Cardiac muscle cell (in vitro differentiated cells and primary cell): ENCODE measurements at regions not wholly inside any gene's neighbourhood (a gene's known extent, or its start where the extent isn't known, plus 50 kb on each side); places are given as distances from the start of the nearest gene placed in this dataset.

Source experiments
- DNase-seq, 2 donors: peaks; one replicate each; pipeline versions ENCODE4 v3.0.0 to v3.0.0-alpha.2; 2010 to 2017; ENCODE audit warnings: low read depth in 1 of 2, low spot score in 1 of 2
- H3K27ac ChIP-seq: fragments of 200-600 bp; sonication (generic); 2 replicates; pipeline ENCODE4 v1.5.1; 2016
- H3K27me3 ChIP-seq: fragments of 200-600 bp; sonication (generic); 2 replicates; pipeline ENCODE4 v1.6.0; 2016; ENCODE audit warnings: control low read depth
- H3K36me3 ChIP-seq: fragments of 200-600 bp; sonication (generic); 2 replicates; pipeline ENCODE4 v1.5.1; 2016; ENCODE audit warnings: control low read depth
- H3K4me1 ChIP-seq: fragments of 200-600 bp; sonication (generic); 2 replicates; pipeline ENCODE4 v1.8.1; 2017; ENCODE audit warnings: low read depth, mild to moderate bottlenecking, mixed run types
- H3K4me3 ChIP-seq: fragments of 200-600 bp; sonication (generic); 2 replicates; pipeline ENCODE4 v1.5.1; 2016; ENCODE audit warnings: mild to moderate bottlenecking
- H3K9me3 ChIP-seq: fragments of 200-600 bp; sonication (generic); 2 replicates; pipeline ENCODE4 v1.5.1; 2017; ENCODE audit warnings: low read depth, mild to moderate bottlenecking, control low read depth
- TF ChIP-seq, protein P1 (sequence below): IDR thresholded peaks from 2 replicates; pipeline ENCODE4 v1.5.1; 2012; ENCODE audit warnings: low read depth, mild to moderate bottlenecking, low read length

DNA sequence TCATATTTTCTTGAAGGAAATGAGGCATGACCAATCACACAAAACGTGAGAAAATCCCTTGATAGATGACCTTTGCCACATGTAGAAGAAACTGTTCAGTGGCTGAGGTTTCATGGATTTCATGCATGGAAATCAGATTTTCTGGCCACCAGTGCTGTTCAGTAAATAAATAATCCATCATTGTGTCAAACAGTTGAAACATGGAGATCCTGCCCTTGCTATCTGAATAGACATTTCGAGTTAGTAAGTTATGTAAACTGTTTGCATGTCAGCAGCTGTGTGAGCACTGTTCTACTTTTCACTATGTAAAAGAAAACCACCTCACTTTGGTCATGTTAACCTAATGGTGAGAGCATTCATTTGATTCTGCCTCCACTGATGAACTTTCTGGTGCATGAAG is 793.9 kb upstream of the EPHA7 start:
- Histone ChIP-seq H3K9me3 (no peaks in the 10 kb centered on the region), H3K36me3 (no peaks in the 10 kb centered on the region), H3K4me1 (no peaks in the 10 kb centered on the region), H3K4me3 (no peak overlapping the region), H3K27me3 (no peaks in the 10 kb centered on the region), H3K27ac (no peak overlapping the region)
- no peak for DNase-seq
- TF ChIP-seq, protein P1, sequence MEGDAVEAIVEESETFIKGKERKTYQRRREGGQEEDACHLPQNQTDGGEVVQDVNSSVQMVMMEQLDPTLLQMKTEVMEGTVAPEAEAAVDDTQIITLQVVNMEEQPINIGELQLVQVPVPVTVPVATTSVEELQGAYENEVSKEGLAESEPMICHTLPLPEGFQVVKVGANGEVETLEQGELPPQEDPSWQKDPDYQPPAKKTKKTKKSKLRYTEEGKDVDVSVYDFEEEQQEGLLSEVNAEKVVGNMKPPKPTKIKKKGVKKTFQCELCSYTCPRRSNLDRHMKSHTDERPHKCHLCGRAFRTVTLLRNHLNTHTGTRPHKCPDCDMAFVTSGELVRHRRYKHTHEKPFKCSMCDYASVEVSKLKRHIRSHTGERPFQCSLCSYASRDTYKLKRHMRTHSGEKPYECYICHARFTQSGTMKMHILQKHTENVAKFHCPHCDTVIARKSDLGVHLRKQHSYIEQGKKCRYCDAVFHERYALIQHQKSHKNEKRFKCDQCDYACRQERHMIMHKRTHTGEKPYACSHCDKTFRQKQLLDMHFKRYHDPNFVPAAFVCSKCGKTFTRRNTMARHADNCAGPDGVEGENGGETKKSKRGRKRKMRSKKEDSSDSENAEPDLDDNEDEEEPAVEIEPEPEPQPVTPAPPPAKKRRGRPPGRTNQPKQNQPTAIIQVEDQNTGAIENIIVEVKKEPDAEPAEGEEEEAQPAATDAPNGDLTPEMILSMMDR: no peak

DNA sequence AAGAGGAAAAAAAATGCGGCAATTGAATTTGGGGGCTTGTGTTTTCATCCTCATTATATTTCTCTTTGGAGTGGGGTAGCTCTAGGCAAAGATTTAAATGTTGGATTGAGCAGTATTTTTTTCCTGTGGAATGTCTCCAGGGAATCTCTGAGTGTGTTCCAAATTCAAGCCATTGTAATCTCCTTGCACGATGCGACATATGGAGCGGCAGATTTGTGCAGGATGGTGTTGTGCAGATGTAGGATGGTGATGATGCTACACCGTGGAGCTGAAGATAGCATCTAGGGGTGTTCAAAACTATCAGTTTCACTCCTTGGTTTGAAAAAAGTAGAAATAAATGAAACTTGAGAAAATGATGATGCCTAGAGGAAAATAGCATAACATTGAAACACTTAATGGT is 777.5 kb upstream of the EPHA7 start:
- Histone ChIP-seq H3K4me3 (no peak overlapping the region), H3K27ac (no peak overlapping the region), H3K36me3 (no peaks in the 10 kb centered on the region), H3K27me3 (no peaks in the 10 kb centered on the region), H3K9me3 (no peaks in the 10 kb centered on the region), H3K4me1 (no peaks in the 10 kb centered on the region)
- no peak for DNase-seq
- TF ChIP-seq, protein P1: no peak

DNA sequence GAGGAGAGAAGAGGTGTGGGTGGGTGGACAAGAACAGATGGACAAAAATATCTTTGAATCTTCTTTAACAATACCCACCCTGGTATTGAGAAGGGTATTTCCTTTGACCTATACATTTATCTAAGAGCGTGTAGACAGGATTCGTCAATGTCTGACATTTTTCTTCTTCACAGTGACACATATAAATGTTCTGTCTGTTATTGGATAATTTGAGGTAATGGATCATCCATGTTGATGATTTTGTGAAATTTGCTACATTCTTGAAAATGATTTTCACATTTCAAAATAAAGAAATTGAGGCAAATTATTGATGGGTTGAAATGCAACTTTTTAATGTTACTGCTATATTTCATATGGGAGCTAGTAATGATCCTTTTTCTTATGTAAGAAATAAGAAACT is 770.7 kb upstream of the EPHA7 start:
- Histone ChIP-seq H3K4me1 (no peaks in the 10 kb centered on the region), H3K4me3 (no peak overlapping the region), H3K36me3 (no peaks in the 10 kb centered on the region), H3K27ac (no peak overlapping the region), H3K9me3 (no peaks in the 10 kb centered on the region), H3K27me3 (no peaks in the 10 kb centered on the region)
- TF ChIP-seq, protein P1: no peak
- no peak for DNase-seq

DNA sequence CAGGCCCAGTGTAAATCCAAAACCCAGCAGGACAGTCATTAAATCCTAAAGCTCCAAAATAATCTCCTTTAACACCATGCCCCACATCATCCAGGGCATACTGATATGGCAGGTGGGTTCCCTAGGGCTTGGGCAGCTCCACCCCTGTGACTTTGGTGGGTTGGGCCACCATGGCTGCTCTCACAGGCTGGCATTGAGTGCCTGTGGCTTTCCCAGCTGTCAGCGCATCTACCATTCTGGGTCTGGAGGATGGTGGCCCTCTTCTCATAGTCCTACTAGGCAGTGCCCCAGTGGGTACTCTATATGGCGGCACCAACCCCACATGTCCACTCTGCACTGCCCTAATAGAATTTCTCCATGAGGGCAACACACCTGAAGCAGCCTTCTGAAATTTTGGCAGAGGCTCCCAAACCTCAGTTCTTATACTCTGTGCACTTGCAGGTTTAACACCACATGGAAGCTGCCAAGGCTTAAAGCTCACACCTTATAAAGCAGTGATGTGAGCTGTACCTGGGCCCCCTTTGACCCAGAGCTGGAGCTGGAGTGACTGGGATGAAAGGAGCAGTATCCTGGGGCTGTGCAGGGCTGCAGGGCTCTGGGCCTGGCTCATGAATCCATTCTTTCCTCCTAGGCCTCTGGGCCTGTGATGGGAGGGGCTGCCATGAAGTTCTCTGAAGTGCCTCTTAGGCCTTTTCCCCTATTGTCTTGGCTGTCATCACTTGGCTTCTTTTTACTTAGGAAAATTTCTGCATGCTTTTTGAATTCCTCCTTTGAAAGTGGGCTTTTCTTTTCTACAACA is 765.5 kb upstream of the EPHA7 start:
- H3K27ac ChIP-seq: no peak overlapping the region
- H3K36me3 ChIP-seq: no peaks in the 10 kb centered on the region
- DNase-seq: no peak
- no peaks in the 10 kb centered on the region for H3K9me3 ChIP-seq
- H3K4me3 ChIP-seq: no peak overlapping the region
- H3K4me1 ChIP-seq: no peaks in the 10 kb centered on the region
- no peaks in the 10 kb centered on the region for H3K27me3 ChIP-seq
- TF ChIP-seq, protein P1: no peak

DNA sequence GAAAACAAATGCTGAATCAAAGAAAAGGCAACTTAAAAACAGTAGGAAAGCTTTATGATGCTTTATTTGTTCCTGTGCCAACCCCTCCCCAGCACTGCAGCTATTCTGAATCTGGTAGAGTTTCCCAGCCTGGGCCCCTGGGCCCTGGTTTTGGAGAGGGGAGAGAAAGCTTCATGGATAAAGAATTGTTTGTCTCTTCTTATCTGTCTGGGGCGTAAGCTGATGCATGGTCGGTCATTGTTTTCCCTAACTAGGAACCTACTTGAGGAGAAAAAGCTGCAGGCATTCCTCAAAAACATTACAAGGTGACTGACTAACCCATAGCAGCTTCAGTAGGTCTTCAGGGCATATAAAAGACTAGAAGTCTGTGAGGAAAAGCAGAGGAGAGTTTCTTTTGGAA is 758.1 kb upstream of the EPHA7 start:
- no peak overlapping the region for H3K27ac ChIP-seq
- DNase-seq: peak in 1 of 2 donors; percentile 2
- H3K27me3 ChIP-seq: no peaks in the 10 kb centered on the region
- TF ChIP-seq, protein P1: no peak
- peaks cover 8% of the 10 kb centered on the region for H3K4me1 ChIP-seq
- no peaks in the 10 kb centered on the region for H3K9me3 ChIP-seq
- H3K4me3 ChIP-seq: no peak overlapping the region
- no peaks in the 10 kb centered on the region for H3K36me3 ChIP-seq
